ENCODE measurements at regions not wholly inside any gene's neighbourhood (a gene's known extent, or its start where the extent isn't known, plus 50 kb on each side); places are given as distances from the start of the nearest gene placed in this dataset.

- TF ChIP-seq FOXK2 (IDR thresholded peaks at IDR 0.05) (no peak), ELF4 (IDR thresholded peaks at IDR 0.05) (no peak), FOXA1 (IDR thresholded peaks at IDR 0.05) (no peak), HDGF (IDR thresholded peaks at IDR 0.05; ENCODE audit: borderline replicate concordance) (no peak), SP1 (IDR thresholded peaks at IDR 0.05) (no peak), SUZ12 (IDR thresholded peaks at IDR 0.05) (no peak), FOXM1 (IDR thresholded peaks at IDR 0.05; ENCODE audit: borderline replicate concordance) (no peak), TARDBP (IDR thresholded peaks at IDR 0.05) (no peak), ZNF384 (IDR thresholded peaks at IDR 0.05) (no peak), NFRKB (IDR thresholded peaks at IDR 0.05) (no peak), PKNOX1 (IDR thresholded peaks at IDR 0.05) (no peak), BHLHE40 (IDR thresholded peaks at IDR 0.05; ENCODE audit: borderline replicate concordance) (no peak), ARNT (IDR thresholded peaks at IDR 0.05) (no peak), L3MBTL2 (conservative IDR thresholded peaks at IDR 0.05) (no peak)
These were observed 941.1 kb downstream of the KCNA4 start for GRCh38 chr11:29075726-29076125.
